Fibroblast of peridontal ligament (primary cell): ENCODE measurements at regions not wholly inside any gene's neighbourhood (a gene's known extent, or its start where the extent isn't known, plus 50 kb on each side); places are given as distances from the start of the nearest gene placed in this dataset.
"Not testable (repeated sequence)": the region's sequence is repeated elsewhere in the genome, so short reads cannot be mapped to it uniquely, and the experiment has no call there.

ENCODE experiments used
- DNase-seq: peaks from one replicate; pipeline ENCODE4 v3.0.0-alpha.2; 2010; ENCODE audit errors: extremely low read depth

DNA sequence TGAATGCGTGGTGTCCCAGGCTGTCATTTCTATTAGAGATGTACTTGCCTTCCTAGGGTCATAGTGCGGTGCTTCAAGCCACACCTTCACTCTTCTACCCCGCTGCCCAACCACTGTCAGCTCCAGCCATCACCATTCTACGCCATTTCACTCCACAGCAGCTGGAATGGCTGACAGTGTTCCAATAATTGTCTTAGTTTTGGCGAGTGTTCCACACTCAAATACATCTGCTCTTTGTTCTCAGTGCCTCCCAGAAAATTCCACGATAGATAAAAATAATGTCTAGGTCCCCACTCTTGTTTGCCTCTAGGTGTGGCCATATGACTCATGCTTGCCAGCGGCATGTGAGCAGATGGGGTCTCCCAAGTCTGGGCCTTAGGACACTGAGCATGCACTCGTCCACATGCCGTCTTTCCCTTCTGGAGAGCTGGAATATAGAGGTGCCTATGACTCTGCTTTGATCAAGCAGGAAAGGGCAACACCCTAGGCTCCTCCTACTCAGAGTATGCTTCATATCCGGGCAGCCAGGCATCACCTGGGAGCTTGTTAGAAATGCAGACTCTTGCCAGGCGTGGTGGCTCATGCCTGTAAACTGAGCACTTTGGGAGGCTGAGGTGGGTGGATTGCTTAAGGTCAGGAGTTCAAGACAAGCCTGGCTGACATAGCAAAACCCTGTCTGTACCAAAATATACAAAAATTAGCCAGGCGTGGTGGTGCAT is 163.0 kb downstream of the BRMS1L start:
- DNase-seq: no peak

DNA sequence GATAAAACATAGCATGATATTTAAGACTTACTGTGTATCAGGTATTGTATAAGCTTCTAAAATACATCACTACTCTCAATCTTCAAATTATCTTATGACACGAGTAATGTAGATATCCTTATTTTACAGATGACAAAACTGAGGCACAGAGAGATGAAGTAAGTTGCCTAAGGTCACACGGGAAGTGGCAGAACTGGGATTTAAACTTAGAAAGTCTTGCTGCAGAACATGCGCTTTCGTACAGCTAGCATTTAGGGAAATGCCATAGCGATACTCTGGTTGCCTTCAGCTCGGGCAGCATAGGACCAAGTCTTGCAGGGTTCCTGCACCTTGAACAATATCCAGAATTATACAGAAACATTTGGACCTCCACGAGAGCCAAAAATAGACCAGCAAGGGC is 162.4 kb downstream of the BRMS1L start:
- no peak for DNase-seq

DNA sequence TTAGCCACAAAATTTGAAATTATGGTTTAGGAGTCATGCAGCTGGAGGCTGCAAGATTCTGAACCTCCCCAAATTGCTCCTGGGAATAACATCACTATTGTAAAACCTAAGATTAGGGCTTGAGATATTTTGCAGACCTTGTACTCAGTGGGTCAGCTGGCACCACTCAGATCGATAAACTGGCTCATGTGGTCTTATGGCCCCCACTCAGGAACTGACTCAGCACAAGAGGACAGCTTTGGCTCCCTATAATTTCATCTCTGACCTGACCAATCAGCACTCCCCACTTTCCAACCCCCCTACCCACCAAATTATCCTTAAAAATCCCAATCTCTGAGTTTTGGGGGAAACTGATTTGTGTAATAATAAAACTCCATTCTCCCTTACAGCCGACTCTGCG is 161.6 kb downstream of the BRMS1L start:
- DNase-seq: no peak

DNA sequence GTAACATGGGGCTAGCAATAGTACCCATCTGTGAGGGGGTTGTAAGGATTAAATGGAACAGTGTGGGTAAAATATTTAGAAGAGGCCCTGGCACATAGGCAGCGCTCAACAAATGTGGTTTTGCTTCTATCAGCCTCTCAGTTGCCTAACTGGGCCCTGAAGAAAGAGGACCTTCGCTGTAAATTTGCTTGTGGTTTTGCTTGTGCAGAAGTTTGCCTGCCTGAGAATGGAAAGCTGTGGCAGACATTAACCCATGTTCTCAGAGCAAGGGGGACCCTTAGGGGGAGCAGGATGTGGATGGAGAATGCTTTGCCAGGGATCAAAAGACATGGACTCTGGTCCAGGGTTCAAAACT is 160.1 kb downstream of the BRMS1L start:
- DNase-seq: no peak

DNA sequence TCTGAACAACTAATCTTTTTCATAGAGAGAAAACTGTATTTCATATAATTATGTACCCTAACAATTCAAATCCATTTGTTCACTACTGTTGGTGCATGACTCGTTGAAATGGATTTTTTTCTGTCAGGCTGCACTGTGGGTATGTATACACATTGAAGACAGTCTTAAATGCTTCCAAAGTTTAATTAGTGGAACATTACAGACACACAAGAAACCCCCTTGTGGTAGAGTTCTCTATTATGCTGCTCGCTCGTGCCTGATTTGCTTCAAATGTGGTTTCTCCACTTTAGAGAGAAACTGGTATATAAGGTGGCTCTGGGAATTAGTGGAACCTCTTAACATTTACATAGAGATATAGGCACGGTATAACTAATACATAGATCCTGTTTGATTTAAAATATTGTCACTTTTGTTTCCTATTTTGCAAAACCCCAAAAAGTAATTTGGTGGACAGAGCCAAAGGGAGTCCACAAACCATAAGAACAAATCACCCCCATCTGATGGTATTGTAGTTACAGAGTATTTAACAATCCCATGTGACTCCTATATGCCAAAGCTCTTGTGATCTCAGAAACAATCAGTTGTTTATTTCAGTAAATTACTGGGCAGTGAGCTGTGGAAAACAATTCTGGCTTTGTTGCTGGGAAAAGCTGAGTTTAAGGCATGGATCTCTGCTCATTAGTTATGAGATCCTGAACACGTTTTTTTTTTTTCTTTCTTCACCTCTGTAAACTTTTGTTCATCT is 159.5 kb downstream of the BRMS1L start:
- no peak for DNase-seq

DNA sequence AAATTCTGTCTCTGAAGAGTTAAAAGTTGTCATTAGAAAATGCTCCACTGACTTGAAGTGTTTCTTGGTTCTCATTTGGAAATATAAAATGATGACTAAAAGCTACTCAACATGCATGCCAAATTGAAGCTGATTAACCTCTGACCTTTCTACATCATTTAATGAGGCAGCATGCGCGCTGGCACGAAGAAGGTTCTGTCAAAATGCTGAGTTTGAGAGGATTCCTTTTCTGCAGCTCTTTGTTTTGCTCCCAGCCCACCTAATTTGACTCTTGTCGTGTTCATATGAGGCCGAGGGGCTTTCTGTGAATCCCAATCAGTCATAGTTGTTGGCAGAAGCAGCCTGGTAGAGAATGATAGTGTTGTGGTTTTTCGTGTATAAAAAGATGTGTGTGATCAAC is 153.4 kb downstream of the BRMS1L start:
- DNase-seq: no peak

DNA sequence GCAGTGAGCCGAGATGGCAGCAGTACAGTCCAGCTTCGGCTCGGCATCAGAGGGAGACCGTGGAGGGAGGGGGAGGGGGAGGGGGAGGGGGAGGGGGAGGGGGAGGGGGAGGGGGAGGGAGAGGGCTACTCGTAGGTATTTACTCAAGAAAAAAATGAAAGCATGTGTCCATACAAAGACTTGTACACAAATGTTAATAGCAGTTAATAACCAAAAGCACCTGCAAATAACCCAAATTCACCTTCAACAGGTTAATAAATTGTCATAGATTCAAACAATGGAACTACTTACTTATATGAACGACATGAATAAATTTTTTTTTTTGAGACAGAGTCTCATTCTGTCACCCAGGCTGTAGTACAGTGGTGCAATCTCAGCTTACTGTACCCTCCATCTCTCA is 152.4 kb downstream of the BRMS1L start:
- no peak for DNase-seq

DNA sequence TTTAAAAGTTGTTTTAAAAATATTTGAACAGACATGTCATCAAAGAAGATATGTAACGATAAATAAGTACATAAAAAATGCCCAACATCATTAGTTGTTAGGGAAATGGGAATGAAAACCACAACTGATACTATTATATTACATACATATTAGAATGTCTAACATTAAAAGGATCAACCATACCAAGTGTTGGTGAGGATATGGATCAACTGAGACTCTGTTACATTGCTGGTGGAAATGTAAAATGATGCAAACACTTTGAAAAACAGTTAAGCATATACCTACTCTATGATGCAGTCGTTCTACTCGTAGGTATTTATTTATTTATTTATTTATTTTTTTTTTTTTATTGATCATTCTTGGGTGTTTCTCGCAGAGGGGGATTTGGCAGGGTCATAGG is 149.7 kb downstream of the BRMS1L start:
- DNase-seq: no peak

DNA sequence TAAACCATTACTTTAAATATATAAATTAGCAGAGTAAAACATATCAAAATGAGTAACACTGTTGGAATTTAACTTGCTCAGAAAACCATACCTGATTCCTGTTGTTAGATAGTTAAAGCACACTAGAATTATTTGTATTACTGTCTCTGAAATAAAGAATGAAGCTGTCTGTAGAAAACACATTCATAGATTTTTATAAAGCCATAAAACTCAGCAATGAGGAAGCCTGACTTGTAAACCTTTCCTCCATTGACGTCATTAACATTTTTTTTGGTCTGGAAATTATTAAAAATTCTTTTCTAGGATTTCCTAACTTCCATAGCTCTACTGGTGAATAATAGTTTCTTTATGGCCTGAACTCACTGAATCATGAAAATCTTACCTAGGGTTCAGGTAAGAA is 147.6 kb downstream of the BRMS1L start:
- DNase-seq: no peak

DNA sequence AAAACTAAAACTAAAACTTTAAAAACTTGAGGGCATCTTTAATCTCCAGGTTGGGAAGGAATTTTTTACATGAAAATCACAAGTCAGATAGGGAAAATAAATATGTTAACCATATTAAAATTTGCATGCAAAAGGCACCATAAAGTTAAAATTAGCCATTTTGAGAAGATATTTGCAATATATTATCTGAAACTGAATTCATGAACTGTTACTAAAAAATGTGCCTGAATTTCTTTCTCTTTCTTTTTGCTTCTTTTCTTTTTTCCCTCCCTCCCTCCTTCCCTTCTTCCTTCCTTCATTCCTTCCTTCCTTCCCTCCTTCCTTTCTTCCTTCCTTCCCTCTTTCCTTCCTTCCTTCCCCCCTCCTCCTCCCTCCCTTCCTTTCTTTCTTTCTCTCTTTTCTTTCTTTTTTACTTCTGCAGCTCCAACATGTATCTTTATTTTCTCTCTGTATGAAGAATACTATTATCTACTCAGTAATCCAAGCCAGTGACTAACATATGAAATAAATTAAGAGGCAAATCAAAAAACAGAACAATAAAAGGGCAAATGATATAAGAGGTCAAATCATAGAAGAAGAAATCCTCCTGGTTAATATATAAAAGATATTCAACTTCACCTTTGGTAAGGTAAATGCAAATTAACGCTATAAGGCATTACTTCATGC is 146.0 kb downstream of the BRMS1L start:
- no peak for DNase-seq

DNA sequence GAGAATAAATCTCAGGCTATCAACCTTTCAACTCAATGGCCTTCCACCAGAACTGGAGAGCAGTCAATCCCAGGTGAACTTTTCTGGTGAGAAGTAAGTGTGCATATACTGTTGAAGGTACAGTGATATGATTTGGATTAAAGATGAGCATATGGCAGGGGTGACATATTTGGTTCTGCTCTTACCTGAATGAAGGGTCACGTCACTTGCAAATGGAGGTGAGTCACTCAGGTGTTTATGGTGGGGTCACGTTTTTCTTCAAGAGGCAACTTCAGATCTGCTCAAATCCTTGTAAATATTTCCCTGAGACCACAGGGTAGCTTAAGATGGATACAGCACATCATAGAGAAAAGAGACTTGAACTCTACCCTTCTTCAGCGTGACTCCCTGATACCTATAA is 143.2 kb downstream of the BRMS1L start:
- DNase-seq: no peak

DNA sequence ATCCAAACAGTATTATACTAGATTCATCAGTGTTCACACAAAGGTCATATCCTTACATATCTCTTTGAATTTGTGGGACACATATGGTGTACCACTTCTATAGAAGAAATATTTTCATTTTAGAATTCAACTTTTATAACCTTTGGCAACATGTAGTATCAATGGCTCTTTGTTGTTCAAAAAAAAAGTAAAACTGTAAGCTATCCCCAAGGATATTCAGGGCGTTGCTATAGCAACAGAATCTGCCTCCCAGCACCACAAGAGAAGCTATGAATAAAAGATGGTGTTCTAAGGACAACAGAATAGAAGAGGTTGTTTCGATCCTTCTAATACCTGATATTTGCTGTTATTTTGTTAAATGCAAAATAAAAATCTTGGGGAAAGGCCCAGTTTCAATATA is 139.3 kb downstream of the BRMS1L start:
- DNase-seq: no peak

DNA sequence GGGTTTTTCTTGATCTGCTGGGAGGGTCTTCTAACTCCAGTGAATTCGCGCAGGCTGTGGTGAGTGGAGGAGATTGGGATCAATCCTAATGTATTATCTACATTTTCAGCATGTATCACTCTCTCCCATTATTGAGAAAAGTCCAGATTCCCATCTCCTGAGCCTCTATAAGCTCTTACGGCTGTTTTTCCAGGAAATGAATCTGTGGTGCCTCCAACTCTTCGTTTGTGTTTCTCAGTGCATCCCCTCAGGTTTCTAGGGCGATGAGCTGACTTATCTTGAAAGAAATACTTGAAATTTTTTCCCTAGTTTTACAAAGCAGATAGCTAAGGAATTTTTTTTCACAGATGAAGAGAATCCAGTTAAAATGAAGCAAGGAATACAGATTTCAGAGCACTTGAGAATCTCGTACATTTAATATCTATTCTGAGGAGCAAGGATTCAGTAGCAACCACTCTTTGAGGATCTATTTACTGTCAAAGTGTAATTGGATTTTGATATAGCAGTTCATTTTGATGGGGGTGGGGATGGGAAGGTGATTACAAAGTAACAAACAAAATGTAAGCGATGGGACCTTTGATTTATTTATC is 138.7 kb downstream of the BRMS1L start:
- no peak for DNase-seq

DNA sequence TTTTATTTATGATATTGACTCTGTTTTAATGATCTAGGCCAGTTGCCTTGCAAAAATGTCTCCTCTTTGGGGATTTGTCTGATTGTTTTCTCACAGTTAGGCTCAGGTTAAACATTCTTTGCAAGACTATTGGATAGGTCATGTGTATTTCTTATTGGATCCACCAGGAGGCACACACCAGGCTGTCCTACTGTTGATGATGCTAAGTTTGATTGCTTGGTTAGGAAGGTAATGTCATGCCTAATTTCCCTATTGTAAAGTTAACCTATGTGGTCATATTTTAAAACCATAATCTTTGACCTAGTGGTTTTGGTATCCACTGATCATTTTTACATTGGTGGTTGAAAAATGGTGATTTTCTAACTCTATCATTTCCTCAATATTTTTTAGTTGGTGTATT is 137.1 kb downstream of the BRMS1L start:
- DNase-seq: no peak

DNA sequence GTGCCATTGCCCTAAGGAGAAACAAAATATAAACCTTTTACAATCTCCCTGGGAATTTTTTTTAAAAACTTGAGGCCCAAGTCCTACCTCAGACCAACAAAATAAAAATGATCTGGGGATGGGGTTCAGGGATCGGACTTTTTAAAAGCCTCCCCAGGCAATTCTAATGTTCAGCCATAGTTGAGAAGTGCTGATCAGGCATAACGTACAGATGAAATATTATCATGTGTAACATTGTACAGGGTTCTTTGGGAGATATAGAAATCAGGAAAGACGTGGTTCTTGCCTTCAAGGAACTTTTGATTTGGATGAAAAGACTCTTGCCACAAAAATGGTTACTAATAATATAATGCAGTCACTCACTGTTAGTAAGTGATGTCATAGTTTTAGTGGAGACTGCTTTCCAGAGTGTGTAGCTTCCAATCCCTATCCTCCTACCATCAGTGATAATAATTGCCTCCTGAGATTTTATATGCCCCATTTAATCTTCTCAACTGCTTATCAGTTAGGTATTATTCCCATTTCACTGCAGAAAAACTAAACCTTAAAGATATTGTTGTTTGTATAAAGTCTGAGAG is 135.6 kb downstream of the BRMS1L start:
- no peak for DNase-seq

DNA sequence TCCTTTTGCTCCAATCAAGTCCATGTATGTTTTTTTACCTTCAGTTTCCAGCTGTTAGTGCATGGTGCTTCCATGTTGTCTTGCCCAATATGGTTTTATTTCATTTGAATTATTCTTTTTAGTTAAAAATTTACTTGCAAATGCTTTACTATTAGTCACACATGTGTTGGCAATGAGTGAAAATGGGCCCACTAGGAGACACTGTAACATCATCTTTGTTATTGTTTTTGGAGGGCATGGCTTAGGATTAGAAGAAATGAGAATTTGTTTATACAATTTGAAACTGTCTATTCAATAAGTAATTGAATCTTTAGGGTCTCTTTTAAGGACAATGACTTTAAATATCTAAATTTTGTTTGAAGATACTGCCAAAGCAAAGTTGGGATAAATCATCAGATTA is 133.7 kb downstream of the BRMS1L start:
- no peak for DNase-seq

DNA sequence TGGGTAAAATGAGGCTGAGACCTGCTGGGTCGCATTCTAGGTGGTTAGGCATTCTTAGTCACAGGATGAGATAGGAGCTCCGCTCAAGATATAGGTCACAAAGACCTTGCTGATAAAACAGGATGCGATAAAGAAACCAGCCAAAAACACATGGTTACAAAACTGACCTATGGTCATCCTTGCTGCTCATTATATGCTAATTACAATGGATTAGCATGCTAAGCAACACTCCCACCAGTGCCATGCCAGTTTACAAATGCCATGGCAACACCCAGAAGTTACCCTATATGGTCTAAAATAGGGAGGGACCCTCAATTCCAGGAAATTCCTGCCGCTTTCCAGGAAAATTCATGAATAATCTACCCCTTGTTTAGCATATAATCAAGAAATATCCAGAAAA is 132.4 kb downstream of the BRMS1L start:
- DNase-seq: no peak

DNA sequence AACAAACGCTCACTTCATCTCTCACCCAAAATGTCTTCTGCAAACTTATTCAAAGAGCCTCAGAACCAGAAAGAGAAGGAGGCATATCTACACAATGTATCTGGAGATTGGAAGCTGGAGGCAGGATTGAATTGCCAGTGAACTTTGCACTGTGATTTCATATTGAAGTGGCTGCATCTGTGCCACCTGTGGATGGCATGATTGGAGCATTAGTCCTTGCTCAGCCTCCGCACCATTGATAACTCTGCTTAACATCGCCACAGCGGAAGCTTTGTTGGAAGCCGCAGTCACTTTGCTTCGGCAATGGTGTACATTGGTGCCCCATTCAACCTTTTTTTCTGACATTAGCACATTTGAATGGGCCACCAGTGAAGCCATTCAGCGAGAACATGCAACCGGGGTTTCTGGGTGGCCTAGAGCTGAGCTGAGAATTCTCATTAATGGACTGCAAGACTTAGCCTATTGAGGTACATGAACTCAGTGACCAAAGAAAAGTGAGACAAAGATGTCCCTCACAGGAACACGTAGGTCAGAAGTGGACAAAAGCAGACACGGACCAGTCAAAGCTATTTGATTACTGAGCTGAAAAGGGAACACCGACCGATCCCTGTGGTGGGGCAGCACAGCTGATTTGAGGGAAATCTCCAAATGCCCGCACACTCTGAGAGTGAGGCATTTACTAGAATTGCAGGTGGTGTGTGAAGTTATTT is 130.4 kb downstream of the BRMS1L start:
- DNase-seq: no peak

DNA sequence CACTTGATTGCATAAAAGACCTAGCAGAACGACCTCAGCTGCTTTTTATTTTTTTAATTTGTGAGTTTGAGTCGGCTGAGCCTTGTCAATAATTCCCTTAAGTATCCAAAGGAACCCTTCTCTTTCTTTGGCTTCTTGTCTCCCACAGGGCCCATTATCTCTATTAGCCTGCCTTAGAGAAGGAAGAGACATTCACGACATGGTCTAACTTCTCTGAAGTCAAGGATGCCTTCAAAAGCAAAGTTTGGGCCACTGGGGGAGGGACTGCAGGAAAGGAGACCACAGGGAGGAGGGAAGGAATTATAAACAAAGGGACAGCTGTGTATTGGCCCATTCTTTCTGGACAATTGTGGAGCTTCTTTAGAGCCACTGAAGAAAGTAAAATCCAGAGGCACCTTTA is 126.4 kb downstream of the BRMS1L start:
- DNase-seq: no peak

DNA sequence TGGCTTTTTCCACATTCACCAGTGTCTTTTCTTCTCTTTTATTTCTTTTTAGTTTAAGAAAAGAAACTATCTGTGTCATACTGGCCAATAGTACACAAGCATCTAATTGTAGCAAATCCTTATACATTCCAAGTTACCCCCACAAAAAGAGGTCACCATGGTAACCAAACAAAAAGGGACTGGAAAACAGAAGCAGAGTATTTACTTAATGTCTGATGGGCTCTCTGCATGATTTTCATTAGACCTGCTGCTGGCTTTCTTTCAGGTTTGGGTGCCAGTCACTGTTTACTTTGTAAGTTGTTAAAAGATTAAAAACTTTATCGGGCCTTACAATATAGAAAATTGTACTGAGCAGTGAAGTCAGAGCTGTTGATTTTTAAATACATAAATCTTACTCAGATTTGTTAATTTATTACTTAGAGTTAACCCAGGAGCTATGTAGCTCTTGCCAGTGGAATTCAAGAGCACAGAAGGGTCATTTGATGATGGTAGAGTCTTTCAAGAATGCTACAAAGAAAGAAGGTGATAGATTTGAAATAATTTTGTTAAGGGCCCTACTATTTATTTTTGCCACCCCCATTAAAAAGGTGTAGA is 123.9 kb downstream of the BRMS1L start:
- no peak for DNase-seq

DNA sequence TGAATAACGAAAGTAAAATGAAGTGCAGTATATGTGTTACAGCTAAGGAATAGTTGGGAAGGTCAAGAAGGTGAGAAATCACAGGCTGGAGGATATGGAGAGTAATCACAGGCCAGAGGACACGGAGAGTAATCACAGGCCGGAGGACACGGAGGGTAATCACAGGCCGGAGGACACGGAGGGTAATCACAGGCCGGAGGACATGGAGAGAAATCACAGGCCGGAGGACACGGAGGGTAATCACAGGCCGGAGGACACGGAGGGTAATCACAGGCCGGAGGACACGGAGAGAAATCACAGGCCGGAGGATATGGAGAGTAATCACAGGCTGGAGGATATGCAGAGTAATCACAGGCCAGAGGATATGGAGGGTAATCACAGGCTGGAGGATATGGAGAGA is 121.8 kb downstream of the BRMS1L start:
- not testable (repeated sequence) for DNase-seq
